Neural cell (in vitro differentiated cells): ENCODE measurements at regions not wholly inside any gene's neighbourhood (a gene's known extent, or its start where the extent isn't known, plus 50 kb on each side); places are given as distances from the start of the nearest gene placed in this dataset.

Source experiments
- H2AFZ ChIP-seq: fragments of 200-600, 300-800 bp; sonication (generic), shearing (Covaris generic); 2 replicates; pipeline ENCODE4 v1.6.0; 2014; ENCODE audit warnings: low read depth, mild to moderate bottlenecking, antibody characterized with exemption, low read length, moderate library complexity
- H3F3A ChIP-seq: fragments of 200-600 bp; shearing (Covaris generic); 2 replicates; pipeline ENCODE4 v1.6.1; 2016; ENCODE audit warnings: mild to moderate bottlenecking, moderate library complexity, mixed read lengths, antibody characterized with exemption, low read length; ENCODE audit not compliant: insufficient read depth, poor library complexity, severe bottlenecking
- H3K27ac ChIP-seq: fragments of 200-600, 300-800 bp; sonication (generic), shearing (Covaris generic); 2 replicates; pipeline ENCODE4 v1.5.1; 2014; ENCODE audit warnings: mild to moderate bottlenecking, low read length, moderate library complexity
- H3K27me3 ChIP-seq: fragments of 300-800, 200-600 bp; sonication (generic), shearing (Covaris generic); 2 replicates; pipeline ENCODE4 v1.6.0; 2014; ENCODE audit warnings: mild to moderate bottlenecking, low read depth, low read length, moderate library complexity; ENCODE audit not compliant: insufficient read depth
- H3K36me3 ChIP-seq: fragments of 300-800, 200-600 bp; sonication (generic), shearing (Covaris generic); 2 replicates; pipeline ENCODE4 v1.5.1; 2014; ENCODE audit warnings: mild to moderate bottlenecking, antibody characterized with exemption, low read length, moderate library complexity; ENCODE audit not compliant: insufficient read depth
- H3K4me2 ChIP-seq: fragments of 300-800, 200-600 bp; sonication (generic), shearing (Covaris generic); 2 replicates; pipeline ENCODE4 v1.6.0; 2014; ENCODE audit warnings: mild to moderate bottlenecking, low read length
- H3K4me3 ChIP-seq: fragments of 300-800, 200-600 bp; sonication (generic), shearing (Covaris generic); 2 replicates; pipeline ENCODE4 v1.5.1; 2014; ENCODE audit warnings: mild to moderate bottlenecking, low read length, moderate library complexity
- H3K79me2 ChIP-seq: fragments of 200-600 bp; shearing (Covaris generic); replicated peaks from 2 replicates; pipeline ENCODE4 v1.6.0; 2014; ENCODE audit warnings: mild to moderate bottlenecking, low read length, moderate library complexity; ENCODE audit not compliant: insufficient read depth
- H3K9ac ChIP-seq: fragments of 300-800, 200-600 bp; sonication (generic), shearing (Covaris generic); 2 replicates; pipeline ENCODE4 v1.6.1; 2016; ENCODE audit warnings: mild to moderate bottlenecking, low read length, mixed read lengths
- H3K9me2 ChIP-seq: fragments of 200-600 bp; shearing (Covaris generic); 2 replicates; pipeline ENCODE4 v1.6.1; 2016; ENCODE audit warnings: mild to moderate bottlenecking, low read length, mixed read lengths; ENCODE audit not compliant: insufficient read depth
- H3K9me3 ChIP-seq: fragments of 200-600, 300-800 bp; sonication (generic), shearing (Covaris generic); 2 replicates; pipeline ENCODE4 v1.6.1; 2016; ENCODE audit warnings: mild to moderate bottlenecking, mixed run types, low read length, moderate library complexity, mixed read lengths
- H4K20me1 ChIP-seq: fragments of 200-600 bp; shearing (Covaris generic); 2 replicates; pipeline ENCODE4 v1.6.1; 2016; ENCODE audit warnings: mild to moderate bottlenecking, mixed run types; ENCODE audit not compliant: insufficient read depth
- EP300 ChIP-seq: fragments of 450-650 bp; conservative IDR thresholded peaks from 2 replicates; pipeline ENCODE4 v1.6.1; 2014; ENCODE audit warnings: antibody characterized with exemption, mild to moderate bottlenecking, moderate library complexity; ENCODE audit not compliant: poor library complexity, severe bottlenecking
- EZH2 ChIP-seq: fragments of 200-600, 300-800 bp; shearing (Covaris generic), sonication (generic); IDR thresholded peaks from 2 replicates; pipeline ENCODE4 v1.6.1; 2014; ENCODE audit warnings: antibody characterized with exemption, low read length, borderline replicate concordance, mild to moderate bottlenecking; ENCODE audit not compliant: insufficient read depth, poor library complexity, severe bottlenecking
- MXI1 ChIP-seq: fragments of 450-650 bp; conservative IDR thresholded peaks from 2 replicates; pipeline ENCODE4 v1.6.1; 2014; ENCODE audit warnings: antibody characterized with exemption, mild to moderate bottlenecking; ENCODE audit not compliant: poor library complexity, severe bottlenecking
- POLR2AphosphoS5 ChIP-seq: IDR thresholded peaks from 2 replicates; pipeline ENCODE4 v1.6.1; 2012
- RAD21 ChIP-seq: fragments of 450-650 bp; conservative IDR thresholded peaks from 2 replicates; pipeline ENCODE4 v1.6.1; 2014; ENCODE audit warnings: antibody characterized with exemption, mild to moderate bottlenecking, moderate library complexity
- SMC3 ChIP-seq: fragments of 450-650 bp; conservative IDR thresholded peaks from 2 replicates; pipeline ENCODE4 v1.6.1; 2014; ENCODE audit warnings: antibody characterized with exemption, mild to moderate bottlenecking, moderate library complexity; ENCODE audit not compliant: poor library complexity
- TAF1 ChIP-seq: IDR thresholded peaks from 2 replicates; pipeline ENCODE4 v1.6.1; 2012; ENCODE audit warnings: low read depth
- TF ChIP-seq, protein P1 (sequence below): IDR thresholded peaks from 2 replicates; pipeline ENCODE4 v1.6.1; 2012; ENCODE audit warnings: borderline replicate concordance
- TF ChIP-seq, protein P2 (sequence below): fragments of 450-650 bp; IDR thresholded peaks from 2 replicates; pipeline ENCODE4 v1.5.1; 2014; ENCODE audit warnings: antibody characterized with exemption, mild to moderate bottlenecking, moderate library complexity; ENCODE audit not compliant: poor library complexity, severe bottlenecking

DNA sequence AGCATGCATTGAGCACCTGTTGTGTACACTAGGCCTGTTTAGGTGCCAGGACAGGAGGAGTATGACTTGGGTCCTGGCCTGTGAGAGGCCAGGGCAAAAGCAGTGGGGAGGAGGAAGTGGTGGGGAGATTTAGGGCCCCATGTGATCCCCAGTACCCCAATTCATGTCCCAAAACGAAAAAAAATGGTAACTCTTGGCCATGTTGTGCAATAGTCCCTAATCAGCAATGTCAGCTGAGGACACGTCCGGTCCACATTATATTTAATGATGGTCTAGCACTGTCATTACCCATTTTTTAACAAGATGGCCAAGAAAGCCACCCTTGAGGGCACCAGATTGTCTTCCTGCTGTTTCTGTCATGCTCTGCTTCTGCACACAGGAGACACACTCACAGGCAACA lies 142.0 kb upstream of the RET start:
- TF ChIP-seq, protein P1, sequence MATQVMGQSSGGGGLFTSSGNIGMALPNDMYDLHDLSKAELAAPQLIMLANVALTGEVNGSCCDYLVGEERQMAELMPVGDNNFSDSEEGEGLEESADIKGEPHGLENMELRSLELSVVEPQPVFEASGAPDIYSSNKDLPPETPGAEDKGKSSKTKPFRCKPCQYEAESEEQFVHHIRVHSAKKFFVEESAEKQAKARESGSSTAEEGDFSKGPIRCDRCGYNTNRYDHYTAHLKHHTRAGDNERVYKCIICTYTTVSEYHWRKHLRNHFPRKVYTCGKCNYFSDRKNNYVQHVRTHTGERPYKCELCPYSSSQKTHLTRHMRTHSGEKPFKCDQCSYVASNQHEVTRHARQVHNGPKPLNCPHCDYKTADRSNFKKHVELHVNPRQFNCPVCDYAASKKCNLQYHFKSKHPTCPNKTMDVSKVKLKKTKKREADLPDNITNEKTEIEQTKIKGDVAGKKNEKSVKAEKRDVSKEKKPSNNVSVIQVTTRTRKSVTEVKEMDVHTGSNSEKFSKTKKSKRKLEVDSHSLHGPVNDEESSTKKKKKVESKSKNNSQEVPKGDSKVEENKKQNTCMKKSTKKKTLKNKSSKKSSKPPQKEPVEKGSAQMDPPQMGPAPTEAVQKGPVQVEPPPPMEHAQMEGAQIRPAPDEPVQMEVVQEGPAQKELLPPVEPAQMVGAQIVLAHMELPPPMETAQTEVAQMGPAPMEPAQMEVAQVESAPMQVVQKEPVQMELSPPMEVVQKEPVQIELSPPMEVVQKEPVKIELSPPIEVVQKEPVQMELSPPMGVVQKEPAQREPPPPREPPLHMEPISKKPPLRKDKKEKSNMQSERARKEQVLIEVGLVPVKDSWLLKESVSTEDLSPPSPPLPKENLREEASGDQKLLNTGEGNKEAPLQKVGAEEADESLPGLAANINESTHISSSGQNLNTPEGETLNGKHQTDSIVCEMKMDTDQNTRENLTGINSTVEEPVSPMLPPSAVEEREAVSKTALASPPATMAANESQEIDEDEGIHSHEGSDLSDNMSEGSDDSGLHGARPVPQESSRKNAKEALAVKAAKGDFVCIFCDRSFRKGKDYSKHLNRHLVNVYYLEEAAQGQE, result no peak
- no peak for TF ChIP-seq EZH2
- no peak for TF ChIP-seq MXI1
- no peak for TF ChIP-seq SMC3
- TF ChIP-seq, protein P2, sequence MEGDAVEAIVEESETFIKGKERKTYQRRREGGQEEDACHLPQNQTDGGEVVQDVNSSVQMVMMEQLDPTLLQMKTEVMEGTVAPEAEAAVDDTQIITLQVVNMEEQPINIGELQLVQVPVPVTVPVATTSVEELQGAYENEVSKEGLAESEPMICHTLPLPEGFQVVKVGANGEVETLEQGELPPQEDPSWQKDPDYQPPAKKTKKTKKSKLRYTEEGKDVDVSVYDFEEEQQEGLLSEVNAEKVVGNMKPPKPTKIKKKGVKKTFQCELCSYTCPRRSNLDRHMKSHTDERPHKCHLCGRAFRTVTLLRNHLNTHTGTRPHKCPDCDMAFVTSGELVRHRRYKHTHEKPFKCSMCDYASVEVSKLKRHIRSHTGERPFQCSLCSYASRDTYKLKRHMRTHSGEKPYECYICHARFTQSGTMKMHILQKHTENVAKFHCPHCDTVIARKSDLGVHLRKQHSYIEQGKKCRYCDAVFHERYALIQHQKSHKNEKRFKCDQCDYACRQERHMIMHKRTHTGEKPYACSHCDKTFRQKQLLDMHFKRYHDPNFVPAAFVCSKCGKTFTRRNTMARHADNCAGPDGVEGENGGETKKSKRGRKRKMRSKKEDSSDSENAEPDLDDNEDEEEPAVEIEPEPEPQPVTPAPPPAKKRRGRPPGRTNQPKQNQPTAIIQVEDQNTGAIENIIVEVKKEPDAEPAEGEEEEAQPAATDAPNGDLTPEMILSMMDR, result no peak
- no peak for TF ChIP-seq EP300
- no peak for TF ChIP-seq TAF1
- TF ChIP-seq RAD21, result no peak
- TF ChIP-seq POLR2AphosphoS5, result no peak
- no peaks in the 10 kb centered on the region for H3K9me3 ChIP-seq
- H3K4me2 ChIP-seq, result no peak overlapping the region
- H3K27ac ChIP-seq, result no peak overlapping the region
- H3K27me3 ChIP-seq, result peaks cover 31% of the 10 kb centered on the region
- H3F3A ChIP-seq, result no peaks in the 10 kb centered on the region
- no peaks in the 10 kb centered on the region for H4K20me1 ChIP-seq
- H3K36me3 ChIP-seq, result no peaks in the 10 kb centered on the region
- H3K9me2 ChIP-seq, result no peaks in the 10 kb centered on the region
- no peaks in the 10 kb centered on the region for H3K79me2 ChIP-seq
- H3K9ac ChIP-seq, result no peak overlapping the region
- no peak overlapping the region for H3K4me3 ChIP-seq
- H2AFZ ChIP-seq, result no peak overlapping the region

DNA sequence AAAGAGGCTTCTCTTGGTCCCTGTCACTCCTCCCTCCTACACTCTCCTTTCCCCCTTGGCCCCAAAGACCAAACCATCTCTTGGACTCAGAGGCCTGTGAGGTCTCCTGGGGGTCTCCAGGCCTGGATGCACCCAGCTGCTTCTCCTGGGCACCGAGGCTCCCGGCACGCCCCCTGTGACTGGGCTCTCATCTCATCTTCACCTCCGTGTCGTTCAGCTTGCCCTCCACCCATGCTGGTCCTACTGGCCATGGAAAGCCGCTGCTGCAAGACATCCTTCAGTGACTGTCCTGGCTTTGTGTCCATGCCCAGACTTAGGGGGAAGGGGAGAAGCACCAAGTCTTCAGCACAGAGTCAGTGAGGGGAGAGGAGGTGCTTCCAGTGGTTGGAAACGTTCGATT lies 141.4 kb upstream of the RET start:
- H3K4me2 ChIP-seq, result no peak overlapping the region
- H3K79me2 ChIP-seq, result no peaks in the 10 kb centered on the region
- H3K9ac ChIP-seq, result no peak overlapping the region
- H3K9me2 ChIP-seq, result no peaks in the 10 kb centered on the region
- no peaks in the 10 kb centered on the region for H3K9me3 ChIP-seq
- H3K27me3 ChIP-seq, result peaks cover 31% of the 10 kb centered on the region
- H3F3A ChIP-seq, result no peaks in the 10 kb centered on the region
- H4K20me1 ChIP-seq, result no peaks in the 10 kb centered on the region
- H3K27ac ChIP-seq, result no peak overlapping the region
- no peak overlapping the region for H2AFZ ChIP-seq
- TF ChIP-seq SMC3 (no peak), RAD21 (no peak), TAF1 (no peak), POLR2AphosphoS5 (no peak), EZH2 (no peak), EP300 (no peak), MXI1 (no peak)
- TF ChIP-seq, protein P2, result no peak
- TF ChIP-seq, protein P1, result no peak
- H3K4me3 ChIP-seq, result no peak overlapping the region
- no peaks in the 10 kb centered on the region for H3K36me3 ChIP-seq
